WERI-Rb-1 (cell line): ENCODE measurements at regions not wholly inside any gene's neighbourhood (a gene's known extent, or its start where the extent isn't known, plus 50 kb on each side); places are given as distances from the start of the nearest gene placed in this dataset.

Experiments
- DNase-seq: peaks from one replicate; pipeline ENCODE4 v3.0.0-alpha.2; 2020
- H3K27ac ChIP-seq: fragments of 250-450 bp; sonication (Bioruptor Pico); 2 replicates; pipeline ENCODE4 v1.5.1; 2020; ENCODE audit warnings: mild to moderate bottlenecking, moderate library complexity
- H3K27me3 ChIP-seq: fragments of 250-450 bp; sonication (Bioruptor Pico); 2 replicates; pipeline ENCODE4 v1.5.1; 2021; ENCODE audit warnings: mild to moderate bottlenecking, low read depth, moderate library complexity; ENCODE audit not compliant: insufficient read depth, severe bottlenecking
- H3K36me3 ChIP-seq: fragments of 250-450 bp; sonication (Bioruptor Pico); 2 replicates; pipeline ENCODE4 v1.5.1; 2020; ENCODE audit warnings: mild to moderate bottlenecking, moderate library complexity
- H3K4me3 ChIP-seq: 2 replicates; pipeline ENCODE4 v1.5.1; 2011; ENCODE audit warnings: low read depth, mild to moderate bottlenecking, control low read depth, low read length
- H3K9me3 ChIP-seq: fragments of 250-450 bp; sonication (Bioruptor Pico); 2 replicates; pipeline ENCODE4 v1.5.1; 2021; ENCODE audit warnings: mild to moderate bottlenecking, moderate library complexity; ENCODE audit not compliant: severe bottlenecking
- TF ChIP-seq, protein P1 (sequence below): IDR thresholded peaks from 2 replicates; pipeline ENCODE4 v1.5.1; 2011; ENCODE audit warnings: low read depth, mild to moderate bottlenecking, control low read depth, inconsistent platforms, low read length

GRCh38 chr6:137590684-137591083 is 96.5 kb upstream of the OLIG3 start:
- DNase-seq = no peak
- Histone ChIP-seq H3K4me3 (no peak overlapping the region), H3K9me3 (peaks cover 2% of the 10 kb centered on the region), H3K27ac (no peak overlapping the region), H3K27me3 (no peaks in the 10 kb centered on the region), H3K36me3 (no peaks in the 10 kb centered on the region)
- TF ChIP-seq, protein P1, sequence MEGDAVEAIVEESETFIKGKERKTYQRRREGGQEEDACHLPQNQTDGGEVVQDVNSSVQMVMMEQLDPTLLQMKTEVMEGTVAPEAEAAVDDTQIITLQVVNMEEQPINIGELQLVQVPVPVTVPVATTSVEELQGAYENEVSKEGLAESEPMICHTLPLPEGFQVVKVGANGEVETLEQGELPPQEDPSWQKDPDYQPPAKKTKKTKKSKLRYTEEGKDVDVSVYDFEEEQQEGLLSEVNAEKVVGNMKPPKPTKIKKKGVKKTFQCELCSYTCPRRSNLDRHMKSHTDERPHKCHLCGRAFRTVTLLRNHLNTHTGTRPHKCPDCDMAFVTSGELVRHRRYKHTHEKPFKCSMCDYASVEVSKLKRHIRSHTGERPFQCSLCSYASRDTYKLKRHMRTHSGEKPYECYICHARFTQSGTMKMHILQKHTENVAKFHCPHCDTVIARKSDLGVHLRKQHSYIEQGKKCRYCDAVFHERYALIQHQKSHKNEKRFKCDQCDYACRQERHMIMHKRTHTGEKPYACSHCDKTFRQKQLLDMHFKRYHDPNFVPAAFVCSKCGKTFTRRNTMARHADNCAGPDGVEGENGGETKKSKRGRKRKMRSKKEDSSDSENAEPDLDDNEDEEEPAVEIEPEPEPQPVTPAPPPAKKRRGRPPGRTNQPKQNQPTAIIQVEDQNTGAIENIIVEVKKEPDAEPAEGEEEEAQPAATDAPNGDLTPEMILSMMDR = no peak

GRCh38 chr6:137601471-137601870 is 107.3 kb upstream of the OLIG3 start:
- TF ChIP-seq, protein P1 = no peak
- Histone ChIP-seq H3K4me3 (no peak overlapping the region), H3K36me3 (no peaks in the 10 kb centered on the region), H3K9me3 (no peaks in the 10 kb centered on the region), H3K27me3 (no peaks in the 10 kb centered on the region), H3K27ac (no peak overlapping the region)
- no peak for DNase-seq

- Histone ChIP-seq H3K27ac (no peak overlapping the region), H3K4me3 (no peak overlapping the region), H3K36me3 (no peaks in the 10 kb centered on the region), H3K9me3 (no peaks in the 10 kb centered on the region), H3K27me3 (no peaks in the 10 kb centered on the region)
- TF ChIP-seq, protein P1 = no peak
- peak; percentile 8 for DNase-seq
Observed at GRCh38 chr6:137602313-137603197, 108.4 kb upstream of the OLIG3 start.

DNA sequence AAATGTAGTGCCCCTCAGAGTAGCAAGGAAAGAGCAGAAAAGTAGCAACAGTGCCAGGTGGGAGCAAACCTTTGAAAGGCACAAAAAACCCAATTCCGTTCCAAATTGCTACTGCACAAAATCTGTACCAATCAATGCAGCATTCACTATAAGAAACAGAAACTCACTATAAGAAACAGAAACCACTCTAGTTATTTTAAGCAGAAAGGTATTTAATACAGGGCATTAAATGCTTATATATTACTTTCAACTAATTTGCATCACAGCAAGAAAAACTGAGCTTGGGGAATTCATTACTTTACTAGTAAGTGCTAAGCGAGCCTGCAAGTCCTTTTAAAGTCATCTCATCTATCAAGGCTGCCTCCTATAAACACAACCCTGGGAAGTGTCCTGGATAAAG is 116.5 kb upstream of the OLIG3 start:
- TF ChIP-seq, protein P1 = no peak

GRCh38 chr6:137623293-137623692 is 129.1 kb upstream of the OLIG3 start:
- no peaks in the 10 kb centered on the region for H3K27me3 ChIP-seq
- H3K4me3 ChIP-seq = no peak overlapping the region
- no peak overlapping the region for H3K27ac ChIP-seq
- no peak for DNase-seq
- TF ChIP-seq, protein P1 = no peak
- H3K36me3 ChIP-seq = no peaks in the 10 kb centered on the region
- H3K9me3 ChIP-seq = no peaks in the 10 kb centered on the region

More for the DNA sequence above, 116.5 kb upstream of the OLIG3 start:
- no peaks in the 10 kb centered on the region for H3K36me3 ChIP-seq
- no peaks in the 10 kb centered on the region for H3K9me3 ChIP-seq
- no peak overlapping the region for H3K4me3 ChIP-seq
- no peak for DNase-seq
- H3K27me3 ChIP-seq = no peaks in the 10 kb centered on the region
- no peak overlapping the region for H3K27ac ChIP-seq
